ENCODE measurements at regions not wholly inside any gene's neighbourhood (a gene's known extent, or its start where the extent isn't known, plus 50 kb on each side); places are given as distances from the start of the nearest gene placed in this dataset.

DNA sequence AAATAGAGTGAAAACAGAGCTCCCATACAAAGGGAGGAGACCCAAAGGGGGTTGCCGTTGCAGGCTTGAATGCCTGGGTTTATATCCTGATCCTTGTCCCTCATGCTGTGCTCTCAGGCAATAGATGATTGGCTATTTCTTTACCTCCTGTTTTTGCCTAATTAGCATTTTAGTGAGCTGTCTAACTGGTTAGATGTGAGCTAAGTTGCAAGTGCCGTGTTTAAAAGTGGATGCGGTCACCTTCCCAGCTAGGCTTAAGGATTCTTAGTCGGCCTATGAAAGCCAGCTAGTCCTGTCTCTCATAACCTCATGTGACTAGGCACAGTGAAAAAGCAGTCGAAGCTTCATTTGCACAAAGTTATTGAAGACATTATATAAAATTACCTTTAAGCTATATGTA is 356.7 kb upstream of the TMPRSS15 start (continued):
- TF ChIP-seq, protein P1, sequence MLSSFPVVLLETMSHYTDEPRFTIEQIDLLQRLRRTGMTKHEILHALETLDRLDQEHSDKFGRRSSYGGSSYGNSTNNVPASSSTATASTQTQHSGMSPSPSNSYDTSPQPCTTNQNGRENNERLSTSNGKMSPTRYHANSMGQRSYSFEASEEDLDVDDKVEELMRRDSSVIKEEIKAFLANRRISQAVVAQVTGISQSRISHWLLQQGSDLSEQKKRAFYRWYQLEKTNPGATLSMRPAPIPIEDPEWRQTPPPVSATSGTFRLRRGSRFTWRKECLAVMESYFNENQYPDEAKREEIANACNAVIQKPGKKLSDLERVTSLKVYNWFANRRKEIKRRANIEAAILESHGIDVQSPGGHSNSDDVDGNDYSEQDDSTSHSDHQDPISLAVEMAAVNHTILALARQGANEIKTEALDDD (IDR thresholded peaks at IDR 0.05), result peak; percentile 93
- 0 out of 2 replicates have a peak, but pooled peaks have one; percentile 2 for TF ChIP-seq PHF8 (IDR thresholded peaks at IDR 0.05; ENCODE audit: borderline replicate concordance, low read length)
- no peak for TF ChIP-seq NFXL1 (CRISPR knock-in tag; IDR thresholded peaks at IDR 0.05)
- TF ChIP-seq RBFOX2 (IDR thresholded peaks at IDR 0.05; ENCODE audit: low read depth, low read length), result peak; percentile 48
- TF ChIP-seq KDM5B (IDR thresholded peaks at IDR 0.05; ENCODE audit: insufficient replicate concordance, low read depth, low read length), result peak; percentile 3
- TF ChIP-seq MAFF (IDR thresholded peaks at IDR 0.05; ENCODE audit: low read length), result peak; percentile 53; the same call in 1 of the 2 replicates
- TF ChIP-seq NFIX (CRISPR knock-in tag; IDR thresholded peaks at IDR 0.05; ENCODE audit: low read depth), result no peak
- TF ChIP-seq ZNF3 (CRISPR knock-in tag; IDR thresholded peaks at IDR 0.05), result no peak
- no peak for TF ChIP-seq KLF13 (tag; IDR thresholded peaks at IDR 0.05; ENCODE audit: borderline replicate concordance, low read depth)
- TF ChIP-seq SUPT5H (IDR thresholded peaks at IDR 0.05), result 0 out of 2 replicates have a peak, but pooled peaks have one; percentile 41
- TF ChIP-seq POLR2H (tag; IDR thresholded peaks at IDR 0.05; ENCODE audit: low read depth), result 0 out of 2 replicates have a peak, but pooled peaks have one; percentile 37

DNA sequence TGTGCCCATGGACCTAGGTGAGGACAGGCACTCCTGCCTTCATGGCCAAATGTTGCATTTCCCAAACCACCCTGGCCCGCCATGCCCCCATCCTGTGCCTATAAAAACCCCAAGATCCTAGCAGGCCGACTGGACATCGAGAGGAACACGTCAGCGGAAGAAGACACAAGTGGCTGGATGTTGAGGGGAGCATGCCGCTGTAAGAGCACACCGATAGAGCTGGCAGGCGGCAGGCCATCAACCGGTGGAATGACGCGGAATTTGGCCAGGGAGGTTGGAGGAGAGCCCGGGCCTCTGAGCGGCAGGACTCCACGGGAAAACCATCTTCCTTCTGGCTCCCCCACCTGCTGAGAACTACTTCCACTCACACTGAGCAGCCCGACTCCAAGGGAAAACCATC is 361.1 kb upstream of the TMPRSS15 start:
- Histone ChIP-seq H2AFZ (ENCODE audit: low read depth, low read length) (no peak overlapping the region), H3K9ac (ENCODE audit: insufficient read depth in 1 of 2, low read depth in 2 of 2, low read length in 2 of 2) (no peak overlapping the region), H3K4me3 (no peak overlapping the region), H3K9me1 (ENCODE audit: control insufficient read depth, insufficient read depth, low read length) (no peaks in the 10 kb centered on the region), H3K4me2 (ENCODE audit: insufficient read depth, low read length) (no peak overlapping the region), H3K4me1 (replicated peaks in 1 of 2; ENCODE audit: control insufficient read depth in 2 of 2, insufficient read depth in 2 of 2, low read length in 2 of 2) (no peaks in the 10 kb centered on the region), H3K27me3 (ENCODE audit: control insufficient read depth in 2 of 2, insufficient read depth in 2 of 2, low read length in 2 of 2) (no peaks in the 10 kb centered on the region), H3K36me3 (ENCODE audit: control insufficient read depth, insufficient read depth, low read length) (no peaks in the 10 kb centered on the region), H3K27ac (ENCODE audit: extremely low read depth, low read depth, low read length) (no peak overlapping the region), H3K9me3 (replicated peaks; ENCODE audit: control insufficient read depth, insufficient read depth, low read depth, low read length) (no peaks in the 10 kb centered on the region), H4K20me1 (replicated peaks; ENCODE audit: control insufficient read depth, insufficient read depth, low read length) (no peaks in the 10 kb centered on the region), H3K79me2 (ENCODE audit: control insufficient read depth, insufficient read depth, low read length) (no peaks in the 10 kb centered on the region)
- WGBS (ENCODE audit: insufficient coverage, low coverage, missing lambda C conversion rate), result 25% methylated on average over 15 of the region's 15 CpGs
- in situ Hi-C loops (cut with MboI), result no loop called here
- no peak for DNase-seq (ENCODE audit: extremely low read depth in 1 of 4, low spot score in 3 of 4)
- no TSS peak for BruUV-seq (replicated peaks)
- ATAC-seq, result no peak
- ChIA-PET CTCF (ENCODE audit: low intra/inter-chr PET ratio) (no interaction called here), POLR2A (no interaction called here)
- intact Hi-C loops (cut with micrococcal nuclease), result no loop called here
- FAIRE-seq, result no peak
- TF ChIP-seq SREBF1 (IDR thresholded peaks at IDR 0.05; ENCODE audit: borderline replicate concordance, low read depth, low read length), result no peak
- TF ChIP-seq, protein P2, sequence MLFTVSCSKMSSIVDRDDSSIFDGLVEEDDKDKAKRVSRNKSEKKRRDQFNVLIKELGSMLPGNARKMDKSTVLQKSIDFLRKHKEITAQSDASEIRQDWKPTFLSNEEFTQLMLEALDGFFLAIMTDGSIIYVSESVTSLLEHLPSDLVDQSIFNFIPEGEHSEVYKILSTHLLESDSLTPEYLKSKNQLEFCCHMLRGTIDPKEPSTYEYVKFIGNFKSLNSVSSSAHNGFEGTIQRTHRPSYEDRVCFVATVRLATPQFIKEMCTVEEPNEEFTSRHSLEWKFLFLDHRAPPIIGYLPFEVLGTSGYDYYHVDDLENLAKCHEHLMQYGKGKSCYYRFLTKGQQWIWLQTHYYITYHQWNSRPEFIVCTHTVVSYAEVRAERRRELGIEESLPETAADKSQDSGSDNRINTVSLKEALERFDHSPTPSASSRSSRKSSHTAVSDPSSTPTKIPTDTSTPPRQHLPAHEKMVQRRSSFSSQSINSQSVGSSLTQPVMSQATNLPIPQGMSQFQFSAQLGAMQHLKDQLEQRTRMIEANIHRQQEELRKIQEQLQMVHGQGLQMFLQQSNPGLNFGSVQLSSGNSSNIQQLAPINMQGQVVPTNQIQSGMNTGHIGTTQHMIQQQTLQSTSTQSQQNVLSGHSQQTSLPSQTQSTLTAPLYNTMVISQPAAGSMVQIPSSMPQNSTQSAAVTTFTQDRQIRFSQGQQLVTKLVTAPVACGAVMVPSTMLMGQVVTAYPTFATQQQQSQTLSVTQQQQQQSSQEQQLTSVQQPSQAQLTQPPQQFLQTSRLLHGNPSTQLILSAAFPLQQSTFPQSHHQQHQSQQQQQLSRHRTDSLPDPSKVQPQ (CRISPR knock-in tag; IDR thresholded peaks at IDR 0.05; ENCODE audit: borderline replicate concordance), result no peak
- TF ChIP-seq BRF1 (IDR thresholded peaks at IDR 0.05; ENCODE audit: borderline replicate concordance, extremely low read depth, insufficient read length), result no peak
- TF ChIP-seq, protein P3, sequence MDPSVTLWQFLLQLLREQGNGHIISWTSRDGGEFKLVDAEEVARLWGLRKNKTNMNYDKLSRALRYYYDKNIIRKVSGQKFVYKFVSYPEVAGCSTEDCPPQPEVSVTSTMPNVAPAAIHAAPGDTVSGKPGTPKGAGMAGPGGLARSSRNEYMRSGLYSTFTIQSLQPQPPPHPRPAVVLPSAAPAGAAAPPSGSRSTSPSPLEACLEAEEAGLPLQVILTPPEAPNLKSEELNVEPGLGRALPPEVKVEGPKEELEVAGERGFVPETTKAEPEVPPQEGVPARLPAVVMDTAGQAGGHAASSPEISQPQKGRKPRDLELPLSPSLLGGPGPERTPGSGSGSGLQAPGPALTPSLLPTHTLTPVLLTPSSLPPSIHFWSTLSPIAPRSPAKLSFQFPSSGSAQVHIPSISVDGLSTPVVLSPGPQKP (CRISPR knock-in tag; IDR thresholded peaks at IDR 0.05), result no peak
- no peak for TF ChIP-seq CREM (IDR thresholded peaks at IDR 0.05; ENCODE audit: low read depth)
- no peak for TF ChIP-seq SMARCC2 (IDR thresholded peaks at IDR 0.05; ENCODE audit: low read depth)
- TF ChIP-seq LEF1 (IDR thresholded peaks at IDR 0.05), result no peak
- no peak for TF ChIP-seq TRIM28 (IDR thresholded peaks at IDR 0.05)
- no peak for TF ChIP-seq ARHGAP35 (IDR thresholded peaks at IDR 0.05; ENCODE audit: partially characterized antibody)

Measured in K562 (cell line).